H9 (cell line): ENCODE measurements at regions not wholly inside any gene's neighbourhood (a gene's known extent, or its start where the extent isn't known, plus 50 kb on each side); places are given as distances from the start of the nearest gene placed in this dataset.

Experiments used
- DNase-seq: peaks from one replicate; pipeline ENCODE4 v3.0.0-alpha.2; 2017
- H2AFZ ChIP-seq: one replicate; pipeline ENCODE4 v1.6.1; 2013; ENCODE audit warnings: mild to moderate bottlenecking, low read length, control low read depth, moderate library complexity
- H2AK5ac ChIP-seq: 2 replicates; pipeline ENCODE4 v1.6.1; 2013; ENCODE audit warnings: low read length, control low read depth, mixed read lengths; ENCODE audit not compliant: insufficient read length
- H2BK120ac ChIP-seq: one replicate; pipeline ENCODE4 v1.6.1; 2013; ENCODE audit warnings: low read depth, mild to moderate bottlenecking, low read length, control low read depth, inconsistent platforms; ENCODE audit not compliant: poor library complexity, severe bottlenecking
- H2BK12ac ChIP-seq: 2 replicates; pipeline ENCODE4 v1.6.1; 2013; ENCODE audit warnings: low read length, control low read depth, mixed read lengths, low read depth; ENCODE audit not compliant: insufficient read length
- H2BK15ac ChIP-seq: 2 replicates; pipeline ENCODE4 v1.6.1; 2013; ENCODE audit warnings: low read depth, low read length, control low read depth
- H2BK20ac ChIP-seq: one replicate; pipeline ENCODE4 v1.6.1; 2013; ENCODE audit warnings: low read depth, mild to moderate bottlenecking, low read length, control low read depth, inconsistent platforms; ENCODE audit not compliant: poor library complexity, severe bottlenecking
- H2BK5ac ChIP-seq: 2 replicates; pipeline ENCODE4 v1.6.1; 2013; ENCODE audit warnings: low read length, control low read depth, mixed read lengths; ENCODE audit not compliant: insufficient read length
- H3K14ac ChIP-seq: 2 replicates; pipeline ENCODE4 v1.6.1; 2013; ENCODE audit warnings: low read length, control low read depth; ENCODE audit not compliant: insufficient read depth
- H3K18ac ChIP-seq: 2 replicates; pipeline ENCODE4 v1.6.1; 2013; ENCODE audit warnings: low read depth, mild to moderate bottlenecking, mixed read lengths, low read length, control low read depth; ENCODE audit not compliant: insufficient read length
- H3K23ac ChIP-seq: 2 replicates; pipeline ENCODE4 v1.6.1; 2013; ENCODE audit warnings: low read length, control low read depth, mixed read lengths, low read depth; ENCODE audit not compliant: insufficient read length
- H3K23me2 ChIP-seq: 2 replicates; pipeline ENCODE4 v1.6.1; 2013; ENCODE audit warnings: low read depth, mild to moderate bottlenecking, mixed read lengths, low read length, control low read depth; ENCODE audit not compliant: insufficient read length, poor library complexity, severe bottlenecking
- H3K27ac ChIP-seq: 2 replicates; pipeline ENCODE4 v1.5.1; 2013; ENCODE audit warnings: low read length, control low read depth, mixed read lengths, low read depth; ENCODE audit not compliant: insufficient read length
- H3K27me3 ChIP-seq: 2 replicates; pipeline ENCODE4 v1.6.1; 2013; ENCODE audit warnings: low read length, control low read depth, inconsistent platforms; ENCODE audit not compliant: insufficient read depth
- H3K4ac ChIP-seq: 2 replicates; pipeline ENCODE4 v1.6.1; 2013; ENCODE audit warnings: low read depth, mild to moderate bottlenecking, control low read depth, inconsistent platforms, low read length, moderate library complexity
- H3K4me1 ChIP-seq: 2 replicates; pipeline ENCODE4 v1.6.1; 2013; ENCODE audit warnings: low read length, control low read depth, inconsistent platforms; ENCODE audit not compliant: insufficient read depth
- H3K4me2 ChIP-seq: 2 replicates; pipeline ENCODE4 v1.6.1; 2013; ENCODE audit warnings: low read length, control low read depth, mixed read lengths; ENCODE audit not compliant: insufficient read length, insufficient read depth
- H3K56ac ChIP-seq: 2 replicates; pipeline ENCODE4 v1.6.1; 2013; ENCODE audit warnings: low read depth, mild to moderate bottlenecking, mixed read lengths, low read length, control low read depth; ENCODE audit not compliant: insufficient read length
- H3K79me1 ChIP-seq: 2 replicates; pipeline ENCODE4 v1.6.1; 2013; ENCODE audit warnings: low read depth, mild to moderate bottlenecking, moderate library complexity, low read length, control low read depth, inconsistent platforms; ENCODE audit not compliant: insufficient read depth, poor library complexity, severe bottlenecking
- H3K79me2 ChIP-seq: 2 replicates; pipeline ENCODE4 v1.6.1; 2013; ENCODE audit warnings: low read length, control low read depth, inconsistent platforms; ENCODE audit not compliant: insufficient read depth
- H3K9ac ChIP-seq: 2 replicates; pipeline ENCODE4 v1.6.1; 2013; ENCODE audit warnings: low read length, control low read depth, mixed read lengths; ENCODE audit not compliant: insufficient read length; ENCODE audit errors: extremely low read depth
- H3K9me3 ChIP-seq: one replicate; pipeline ENCODE4 v1.6.1; 2013; ENCODE audit warnings: low read depth, low read length, inconsistent platforms; ENCODE audit not compliant: control insufficient read depth
- H3T11ph ChIP-seq: one replicate; pipeline ENCODE4 v1.6.1; 2013; ENCODE audit warnings: mild to moderate bottlenecking, low read length, control low read depth, inconsistent platforms
- H4K20me1 ChIP-seq: one replicate; pipeline ENCODE4 v1.6.1; 2013; ENCODE audit not compliant: control insufficient read depth, insufficient read length, insufficient read depth
- H4K5ac ChIP-seq: 2 replicates; pipeline ENCODE4 v1.6.1; 2013; ENCODE audit warnings: low read depth, mild to moderate bottlenecking, mixed read lengths, low read length, control low read depth; ENCODE audit not compliant: insufficient read length
- H4K8ac ChIP-seq: replicated peaks from 2 replicates; pipeline ENCODE4 v1.6.1; 2013; ENCODE audit warnings: low read length, control low read depth, mixed read lengths, low read depth; ENCODE audit not compliant: insufficient read length
- H4K91ac ChIP-seq: 2 replicates; pipeline ENCODE4 v1.6.1; 2013; ENCODE audit warnings: low read depth, mild to moderate bottlenecking, moderate library complexity, mixed read lengths, low read length, control low read depth; ENCODE audit not compliant: insufficient read length
- H3K27ac Mint-ChIP-seq, 3 experiments: 2 replicates in 2 of 3; 3 replicates in 1 of 3; pipeline ENCODE4 v1.8.0; 2020 to 2021; ENCODE audit warnings: mixed read lengths in 3 of 3, mild to moderate bottlenecking in 1 of 3, moderate library complexity in 1 of 3
- H3K27me3 Mint-ChIP-seq: 2 replicates; pipeline ENCODE4 v1.8.0; 2021; ENCODE audit warnings: low read depth, mild to moderate bottlenecking, moderate library complexity, mixed read lengths
- H3K36me3 Mint-ChIP-seq, 3 experiments: 2 replicates in 2 of 3; 3 replicates in 1 of 3; pipeline ENCODE4 v1.8.0; 2020 to 2021; ENCODE audit warnings: low read depth in 3 of 3, mixed read lengths in 3 of 3; ENCODE audit not compliant: insufficient read depth in 1 of 3
- H3K4me1 Mint-ChIP-seq, 2 experiments: 2 replicates each; pipeline ENCODE4 v1.8.0; 2020; ENCODE audit warnings: mixed read lengths in 2 of 2
- H3K4me3 Mint-ChIP-seq, 2 experiments: 2 replicates in 1 of 2; 3 replicates in 1 of 2; pipeline ENCODE4 v1.8.0; 2020 to 2021; ENCODE audit warnings: mild to moderate bottlenecking in 2 of 2, mixed read lengths in 2 of 2, moderate library complexity in 1 of 2
- H3K9me3 Mint-ChIP-seq, 2 experiments: 2 replicates in 1 of 2; 3 replicates in 1 of 2; pipeline ENCODE4 v1.8.0; 2020; ENCODE audit warnings: mild to moderate bottlenecking in 2 of 2, mixed read lengths in 2 of 2, moderate library complexity in 1 of 2
- WGBS: extraction: QIAGEN DNeasy Blood & Tissue Kit; methylation state at CpG from one replicate; pipeline ENCODE4 v1.1.7; 2013; ENCODE audit warnings: missing lambda C conversion rate, low lambda C conversion rate, mixed read lengths; ENCODE audit not compliant: insufficient read length; ENCODE audit errors: extremely low coverage; 5-methylcytosine and 5-hydroxymethylcytosine counted together
- TF ChIP-seq, protein P1 (sequence below): fragments of 200-600 bp; sonication (generic); conservative IDR thresholded peaks from 3 replicates; pipeline ENCODE4 v1.8.0; 2021; ENCODE audit warnings: antibody characterized with exemption, mild to moderate bottlenecking

DNA sequence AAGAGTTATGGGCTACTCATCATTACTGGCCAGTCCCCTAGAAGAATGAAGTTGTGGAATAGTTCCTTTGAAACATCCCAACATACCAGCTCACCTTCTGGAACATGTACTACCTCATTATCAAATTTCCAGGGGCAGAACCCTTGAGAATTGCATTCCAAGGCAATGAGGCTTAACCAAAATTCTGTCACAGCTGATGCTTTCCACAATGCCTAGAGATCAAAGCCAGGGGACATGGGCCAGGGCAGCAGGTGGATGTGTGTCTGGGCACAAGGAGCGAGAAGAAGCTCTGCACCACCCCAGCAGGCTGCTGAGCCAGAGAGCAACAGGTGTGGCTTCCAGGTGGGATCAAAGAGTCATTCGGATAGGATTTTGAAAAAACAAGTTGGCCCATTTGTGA lies 362.1 kb downstream of the EFNB2 start:
- no peak for DNase-seq
- Histone ChIP-seq H3K79me1 (no peaks in the 10 kb centered on the region), H3K27ac (no peak overlapping the region), H3K4me1 (no peaks in the 10 kb centered on the region; the same call in 1 of the 2 replicates), H3K14ac (no peak overlapping the region; the same call in 1 of the 2 replicates), H4K91ac (no peak overlapping the region), H3K9ac (no peak overlapping the region), H2BK120ac (no peak overlapping the region), H2BK20ac (no peak overlapping the region), H4K5ac (no peak overlapping the region), H2AK5ac (no peak overlapping the region), H4K8ac (no peak overlapping the region), H3K27me3 (no peaks in the 10 kb centered on the region), H2BK15ac (no peak overlapping the region), H3K4ac (no peak overlapping the region), H3K23ac (no peak overlapping the region), H3K4me2 (no peak overlapping the region), H3K79me2 (no peaks in the 10 kb centered on the region; the same call in 1 of the 2 replicates), H3K23me2 (no peaks in the 10 kb centered on the region), H2BK12ac (no peak overlapping the region), H2BK5ac (no peak overlapping the region), H3K9me3 (no peaks in the 10 kb centered on the region), H3T11ph (no peak overlapping the region), H2AFZ (no peak overlapping the region), H3K56ac (no peak overlapping the region), H4K20me1 (no peaks in the 10 kb centered on the region), H3K18ac (no peak overlapping the region)
- TF ChIP-seq, protein P1, sequence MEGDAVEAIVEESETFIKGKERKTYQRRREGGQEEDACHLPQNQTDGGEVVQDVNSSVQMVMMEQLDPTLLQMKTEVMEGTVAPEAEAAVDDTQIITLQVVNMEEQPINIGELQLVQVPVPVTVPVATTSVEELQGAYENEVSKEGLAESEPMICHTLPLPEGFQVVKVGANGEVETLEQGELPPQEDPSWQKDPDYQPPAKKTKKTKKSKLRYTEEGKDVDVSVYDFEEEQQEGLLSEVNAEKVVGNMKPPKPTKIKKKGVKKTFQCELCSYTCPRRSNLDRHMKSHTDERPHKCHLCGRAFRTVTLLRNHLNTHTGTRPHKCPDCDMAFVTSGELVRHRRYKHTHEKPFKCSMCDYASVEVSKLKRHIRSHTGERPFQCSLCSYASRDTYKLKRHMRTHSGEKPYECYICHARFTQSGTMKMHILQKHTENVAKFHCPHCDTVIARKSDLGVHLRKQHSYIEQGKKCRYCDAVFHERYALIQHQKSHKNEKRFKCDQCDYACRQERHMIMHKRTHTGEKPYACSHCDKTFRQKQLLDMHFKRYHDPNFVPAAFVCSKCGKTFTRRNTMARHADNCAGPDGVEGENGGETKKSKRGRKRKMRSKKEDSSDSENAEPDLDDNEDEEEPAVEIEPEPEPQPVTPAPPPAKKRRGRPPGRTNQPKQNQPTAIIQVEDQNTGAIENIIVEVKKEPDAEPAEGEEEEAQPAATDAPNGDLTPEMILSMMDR = no peak
- H3K4me3 Mint-ChIP-seq = no peak overlapping the region
- H3K9me3 Mint-ChIP-seq = no peaks in the 10 kb centered on the region
- H3K27ac Mint-ChIP-seq = no peak overlapping the region; a peak in 1 of 7 replicates
- H3K27me3 Mint-ChIP-seq = no peaks in the 10 kb centered on the region
- no CpG with 5 or more reads among the region's 2 CpGs for WGBS
- H3K4me1 Mint-ChIP-seq = peaks cover 7 to 8% of the 10 kb centered on the region in 2 experiments
- no peaks in the 10 kb centered on the region for H3K36me3 Mint-ChIP-seq
